ENCODE measurements at regions not wholly inside any gene's neighbourhood (a gene's known extent, or its start where the extent isn't known, plus 50 kb on each side); places are given as distances from the start of the nearest gene placed in this dataset.
"Not testable (repeated sequence)": the region's sequence is repeated elsewhere in the genome, so short reads cannot be mapped to it uniquely, and the experiment has no call there.

- dilution Hi-C loops (cut with MboI; ENCODE audit: extremely low pct_ligation_motif_present, low sequenced_read_pairs), result no loop called here
Measured at GRCh38 chr17:27368980-27369379, 75.1 kb downstream of the WSB1 start.

GRCh38 chr17:27370776-27371175, 76.9 kb downstream of the WSB1 start:
- no peaks in the 10 kb centered on the region for H3K79me2 ChIP-seq (ENCODE audit: control insufficient read depth, insufficient read depth, low read length)
- no peak overlapping the region for H3K4me2 ChIP-seq (ENCODE audit: control insufficient read depth, extremely low read depth, insufficient read depth, low read depth, low read length)
- TF ChIP-seq EZH2 (IDR thresholded peaks at IDR 0.05; ENCODE audit: low read length) (no peak), CTCF (optimal IDR thresholded peaks at IDR 0.05 in 1 of 3, IDR thresholded peaks at IDR 0.05 in 1 of 3, conservative IDR thresholded peaks at IDR 0.05 in 1 of 3; ENCODE audit: extremely low read depth in 1 of 3, insufficient read depth in 2 of 3, low read length in 3 of 3) (no peak)
- H3K27ac ChIP-seq (ENCODE audit: control insufficient read depth, insufficient read depth, low read length), result no peak overlapping the region
- no peaks in the 10 kb centered on the region for H4K20me1 ChIP-seq (ENCODE audit: control insufficient read depth, extremely low read depth, insufficient read depth, low read length)
- H3K4me3 ChIP-seq (ENCODE audit: control insufficient read depth in 2 of 3, extremely low read depth in 1 of 3, insufficient read depth in 2 of 3, low read depth in 1 of 3, low read length in 3 of 3), result no peak overlapping the region
- no peak overlapping the region for H2AFZ ChIP-seq (ENCODE audit: control insufficient read depth, low read length)
- dilution Hi-C loops (cut with MboI; ENCODE audit: extremely low pct_ligation_motif_present, low sequenced_read_pairs), result no loop called here
- no peaks in the 10 kb centered on the region for H3K4me1 ChIP-seq (ENCODE audit: control insufficient read depth, extremely low read depth, insufficient read depth, low read length)
- H3K36me3 ChIP-seq (ENCODE audit: control insufficient read depth in 2 of 2, extremely low read depth in 1 of 2, insufficient read depth in 2 of 2, low read length in 2 of 2), result no peaks in the 10 kb centered on the region
- H3K9ac ChIP-seq (ENCODE audit: control insufficient read depth, extremely low read depth, insufficient read depth, low read length), result no peak overlapping the region
- H3K9me3 ChIP-seq (ENCODE audit: control insufficient read depth, low read depth, low read length), result no peaks in the 10 kb centered on the region
- FAIRE-seq (no peak), DNase-seq (ENCODE audit: low read depth, low spot score) (no peak)
- no peaks in the 10 kb centered on the region for H3K9me1 ChIP-seq (ENCODE audit: control insufficient read depth, extremely low read depth, insufficient read depth, low read length)
- H3K27me3 ChIP-seq (ENCODE audit: control insufficient read depth, extremely low read depth, insufficient read depth, low read length), result no peaks in the 10 kb centered on the region

More at GRCh38 chr17:27368980-27369379, 75.1 kb downstream of the WSB1 start:
- Histone ChIP-seq H2AFZ (ENCODE audit: control insufficient read depth, low read length) (no peak overlapping the region), H3K4me3 (ENCODE audit: control insufficient read depth in 2 of 3, extremely low read depth in 1 of 3, insufficient read depth in 2 of 3, low read depth in 1 of 3, low read length in 3 of 3) (no peak overlapping the region), H3K9me3 (ENCODE audit: control insufficient read depth, low read depth, low read length) (no peaks in the 10 kb centered on the region), H3K4me2 (ENCODE audit: control insufficient read depth, extremely low read depth, insufficient read depth, low read depth, low read length) (no peak overlapping the region), H4K20me1 (ENCODE audit: control insufficient read depth, extremely low read depth, insufficient read depth, low read length) (no peaks in the 10 kb centered on the region), H3K27ac (ENCODE audit: control insufficient read depth, insufficient read depth, low read length) (no peak overlapping the region), H3K9ac (ENCODE audit: control insufficient read depth, extremely low read depth, insufficient read depth, low read length) (no peak overlapping the region), H3K27me3 (ENCODE audit: control insufficient read depth, extremely low read depth, insufficient read depth, low read length) (no peaks in the 10 kb centered on the region), H3K9me1 (ENCODE audit: control insufficient read depth, extremely low read depth, insufficient read depth, low read length) (no peaks in the 10 kb centered on the region), H3K4me1 (ENCODE audit: control insufficient read depth, extremely low read depth, insufficient read depth, low read length) (no peaks in the 10 kb centered on the region), H3K36me3 (ENCODE audit: control insufficient read depth in 2 of 2, extremely low read depth in 1 of 2, insufficient read depth in 2 of 2, low read length in 2 of 2) (no peaks in the 10 kb centered on the region), H3K79me2 (ENCODE audit: control insufficient read depth, insufficient read depth, low read length) (no peaks in the 10 kb centered on the region)
- FAIRE-seq (no peak), DNase-seq (ENCODE audit: low read depth, low spot score) (no peak)
- TF ChIP-seq EZH2 (IDR thresholded peaks at IDR 0.05; ENCODE audit: low read length) (no peak), CTCF (optimal IDR thresholded peaks at IDR 0.05 in 1 of 3, IDR thresholded peaks at IDR 0.05 in 1 of 3, conservative IDR thresholded peaks at IDR 0.05 in 1 of 3; ENCODE audit: extremely low read depth in 1 of 3, insufficient read depth in 2 of 3, low read length in 3 of 3) (no peak)

GRCh38 chr17:27373695-27374094, 79.8 kb downstream of the WSB1 start:
- H3K27ac ChIP-seq (ENCODE audit: control insufficient read depth, insufficient read depth, low read length); dilution Hi-C loops (cut with MboI; ENCODE audit: extremely low pct_ligation_motif_present, low sequenced_read_pairs); H4K20me1 ChIP-seq (ENCODE audit: control insufficient read depth, extremely low read depth, insufficient read depth, low read length); H3K27me3 ChIP-seq (ENCODE audit: control insufficient read depth, extremely low read depth, insufficient read depth, low read length); FAIRE-seq; DNase-seq (ENCODE audit: low read depth, low spot score); H3K4me1 ChIP-seq (ENCODE audit: control insufficient read depth, extremely low read depth, insufficient read depth, low read length); H3K79me2 ChIP-seq (ENCODE audit: control insufficient read depth, insufficient read depth, low read length); H3K9me3 ChIP-seq (ENCODE audit: control insufficient read depth, low read depth, low read length); H3K9ac ChIP-seq (ENCODE audit: control insufficient read depth, extremely low read depth, insufficient read depth, low read length); H3K4me2 ChIP-seq (ENCODE audit: control insufficient read depth, extremely low read depth, insufficient read depth, low read depth, low read length); H2AFZ ChIP-seq (ENCODE audit: control insufficient read depth, low read length); H3K4me3 ChIP-seq (ENCODE audit: control insufficient read depth in 2 of 3, extremely low read depth in 1 of 3, insufficient read depth in 2 of 3, low read depth in 1 of 3, low read length in 3 of 3); H3K36me3 ChIP-seq (ENCODE audit: control insufficient read depth in 2 of 2, extremely low read depth in 1 of 2, insufficient read depth in 2 of 2, low read length in 2 of 2); H3K9me1 ChIP-seq (ENCODE audit: control insufficient read depth, extremely low read depth, insufficient read depth, low read length): not testable (repeated sequence)

Data from keratinocyte (primary cell).